Loucy (cell line): ENCODE measurements at regions not wholly inside any gene's neighbourhood (a gene's known extent, or its start where the extent isn't known, plus 50 kb on each side); places are given as distances from the start of the nearest gene placed in this dataset.

Experiments used
- EZH2phosphoT487 ChIP-seq: fragments of 200-600 bp; IDR thresholded peaks from 2 replicates; pipeline ENCODE4 v1.6.1; 2018; ENCODE audit warnings: antibody characterized with exemption, mild to moderate bottlenecking, moderate library complexity, borderline replicate concordance
- TF ChIP-seq, protein P1 (sequence below): fragments of 200-600 bp; sonication (generic); conservative IDR thresholded peaks from 2 replicates; pipeline ENCODE4 v1.5.1; 2014; ENCODE audit warnings: mild to moderate bottlenecking, antibody characterized with exemption, low read length

DNA sequence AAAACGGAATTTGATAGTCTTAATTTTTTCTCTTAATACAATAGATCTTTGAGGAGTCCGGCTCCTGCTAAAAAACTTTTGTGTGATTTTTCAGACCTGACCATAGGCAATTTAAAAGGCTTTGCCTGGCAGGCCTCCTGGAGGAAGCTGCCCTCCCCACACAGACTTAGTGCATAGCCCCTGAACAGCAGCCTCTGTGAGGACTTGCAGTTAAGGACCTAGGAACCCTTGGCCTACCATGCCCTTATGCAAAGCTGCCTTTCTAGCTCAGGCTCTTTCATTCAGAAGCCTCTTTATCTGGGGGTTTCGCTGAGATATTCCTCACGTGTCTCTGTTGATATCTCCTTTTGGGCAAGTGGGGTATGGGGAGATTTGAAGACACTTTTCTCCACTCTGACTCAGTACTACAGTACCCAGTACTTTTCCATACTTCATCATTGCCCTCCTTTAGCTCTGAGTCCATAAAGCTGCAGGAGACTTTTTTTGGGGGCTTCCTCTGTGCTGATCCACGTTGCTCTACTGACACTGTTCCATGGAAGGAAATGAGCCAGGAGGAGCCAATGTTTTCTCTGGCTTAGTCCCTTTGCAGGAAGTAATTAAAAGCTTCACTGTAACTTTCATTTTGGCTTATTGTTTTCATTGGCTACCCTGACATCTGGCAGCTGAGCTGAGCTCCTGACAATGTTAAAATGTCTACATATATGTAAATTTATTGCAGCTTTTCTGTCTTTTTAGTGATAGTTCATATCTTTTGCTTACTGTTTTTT is 283.1 kb downstream of the TDRD3 start:
- no peak for TF ChIP-seq EZH2phosphoT487
- TF ChIP-seq, protein P1, sequence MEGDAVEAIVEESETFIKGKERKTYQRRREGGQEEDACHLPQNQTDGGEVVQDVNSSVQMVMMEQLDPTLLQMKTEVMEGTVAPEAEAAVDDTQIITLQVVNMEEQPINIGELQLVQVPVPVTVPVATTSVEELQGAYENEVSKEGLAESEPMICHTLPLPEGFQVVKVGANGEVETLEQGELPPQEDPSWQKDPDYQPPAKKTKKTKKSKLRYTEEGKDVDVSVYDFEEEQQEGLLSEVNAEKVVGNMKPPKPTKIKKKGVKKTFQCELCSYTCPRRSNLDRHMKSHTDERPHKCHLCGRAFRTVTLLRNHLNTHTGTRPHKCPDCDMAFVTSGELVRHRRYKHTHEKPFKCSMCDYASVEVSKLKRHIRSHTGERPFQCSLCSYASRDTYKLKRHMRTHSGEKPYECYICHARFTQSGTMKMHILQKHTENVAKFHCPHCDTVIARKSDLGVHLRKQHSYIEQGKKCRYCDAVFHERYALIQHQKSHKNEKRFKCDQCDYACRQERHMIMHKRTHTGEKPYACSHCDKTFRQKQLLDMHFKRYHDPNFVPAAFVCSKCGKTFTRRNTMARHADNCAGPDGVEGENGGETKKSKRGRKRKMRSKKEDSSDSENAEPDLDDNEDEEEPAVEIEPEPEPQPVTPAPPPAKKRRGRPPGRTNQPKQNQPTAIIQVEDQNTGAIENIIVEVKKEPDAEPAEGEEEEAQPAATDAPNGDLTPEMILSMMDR = no peak
